HCT116 (cell line): ENCODE measurements at regions not wholly inside any gene's neighbourhood (a gene's known extent, or its start where the extent isn't known, plus 50 kb on each side); places are given as distances from the start of the nearest gene placed in this dataset.

ENCODE experiments used
- ATAC-seq: fragments of 200-7000 bp; cut with Tn5 transposase; 2 replicates; pipeline ENCODE4 v1.9.1; 2020; ENCODE audit warnings: mild to moderate bottlenecking, moderate library complexity
- BruUV-seq: library from RNA; stranded (reverse); fragments of 400-500 nt; replicated peaks from 2 replicates; lab custom pipeline; 2021; lab: Mats Ljungman, UMichigan
- CTCF ChIA-PET: fragments of 300-600 bp; sonication (Branson Sonifier 250); formaldehyde crosslinking; loops from one replicate; lab custom pipeline; 2021; ENCODE audit warnings: antibody characterized with exemption; lab: Charles Lee
- POLR2A ChIA-PET: fragments of 300-600, 350-600 bp; sonication (Branson Sonifier 250); formaldehyde crosslinking; loops from one replicate; lab custom pipeline; 2021; ENCODE audit warnings: antibody characterized with exemption; lab: Charles Lee
- RAD21 ChIA-PET, 2 experiments: fragments of 300-600 bp; sonication (Branson Sonifier 250); formaldehyde crosslinking; loops; one replicate each; lab custom pipeline; 2023; ENCODE audit warnings: low total read pairs in 2 of 2; ENCODE audit not compliant: uncharacterized antibody in 2 of 2, unreplicated experiment in 2 of 2, low non-redundant PET in 1 of 2; lab: Charles Lee
- DNase-seq: peaks from one replicate; pipeline ENCODE4 v3.0.0-alpha.2; 2010; ENCODE audit warnings: low read depth, low spot score
- H2AFZ ChIP-seq: fragments of 200-600 bp; shearing (Covaris generic), sonication (generic); 2 replicates; pipeline ENCODE4 v1.6.1; 2017; ENCODE audit warnings: low read depth, mixed run types, mixed read lengths, antibody characterized with exemption, low read length; ENCODE audit not compliant: poor library complexity, severe bottlenecking
- H3K27ac ChIP-seq: 2 replicates; pipeline ENCODE4 v1.5.1; 2012; ENCODE audit warnings: low read depth, low read length
- H3K27me3 ChIP-seq: fragments of 200-600 bp; sonication (generic); 2 replicates; pipeline ENCODE4 v1.6.1; 2016; ENCODE audit warnings: mixed run types, low read length, mixed read lengths; ENCODE audit not compliant: insufficient read depth
- H3K36me3 ChIP-seq, 2 experiments: fragments of 200-500 bp in 1 of 2; fragments of 200-600 bp in 1 of 2; sonication (Bioruptor generic) in 1 of 2; sonication (generic) in 1 of 2; 2 replicates each; pipeline versions ENCODE4 v1.5.1 to v1.6.1; 2014 to 2016; ENCODE audit warnings: low read length in 2 of 2, inconsistent platforms in 1 of 2, mixed read lengths in 1 of 2, mixed run types in 1 of 2; ENCODE audit not compliant: insufficient read depth in 2 of 2, control insufficient read depth in 1 of 2
- H3K4me1 ChIP-seq, 2 experiments: fragments of 200-600 bp in 1 of 2; sonication (generic) in 1 of 2; 2 replicates each; pipeline versions ENCODE4 v1.5.1 to v1.6.1; 2012 to 2017; ENCODE audit warnings: low read length in 2 of 2, inconsistent platforms in 1 of 2, mild to moderate bottlenecking in 1 of 2, mixed read lengths in 1 of 2, mixed run types in 1 of 2, moderate library complexity in 1 of 2; ENCODE audit not compliant: insufficient read depth in 2 of 2, control insufficient read depth in 1 of 2
- H3K4me2 ChIP-seq: fragments of 200-600 bp; sonication (generic); 2 replicates; pipeline ENCODE4 v1.6.1; 2017; ENCODE audit warnings: mixed run types, low read length, mixed read lengths
- H3K4me3 ChIP-seq, 2 experiments: fragments of 200-600 bp in 1 of 2; sonication (generic) in 1 of 2; replicated peaks in 1 of 2; 2 replicates each; pipeline ENCODE4 v1.5.1; 2011 to 2016; ENCODE audit warnings: low read length in 2 of 2, control low read depth in 1 of 2, low read depth in 1 of 2, mild to moderate bottlenecking in 1 of 2, mixed read lengths in 1 of 2, mixed run types in 1 of 2
- H3K79me2 ChIP-seq: fragments of 200-600 bp; sonication (generic); 2 replicates; pipeline ENCODE4 v1.6.1; 2017; ENCODE audit warnings: mild to moderate bottlenecking, mixed run types, low read length, moderate library complexity, mixed read lengths; ENCODE audit not compliant: insufficient read depth
- H3K9ac ChIP-seq: fragments of 200-600 bp; sonication (generic); 2 replicates; pipeline ENCODE4 v1.6.1; 2016; ENCODE audit warnings: low read length, mixed read lengths
- H3K9me2 ChIP-seq: fragments of 200-600 bp; sonication (generic), shearing (Covaris generic); 2 replicates; pipeline ENCODE4 v1.6.1; 2017; ENCODE audit warnings: mixed run types, mild to moderate bottlenecking, moderate library complexity; ENCODE audit not compliant: insufficient read depth
- H3K9me3 ChIP-seq, 2 experiments: fragments of 200-500 bp in 1 of 2; fragments of 200-600 bp in 1 of 2; sonication (Bioruptor generic) in 1 of 2; sonication (generic) in 1 of 2; 2 replicates each; pipeline ENCODE4 v1.6.1; 2014 to 2017; ENCODE audit warnings: low read length in 2 of 2, mixed read lengths in 2 of 2, inconsistent platforms in 1 of 2, low read depth in 1 of 2, mild to moderate bottlenecking in 1 of 2, mixed run types in 1 of 2, moderate library complexity in 1 of 2; ENCODE audit not compliant: control insufficient read depth in 1 of 2, insufficient read depth in 1 of 2
- H4K20me1 ChIP-seq: fragments of 200-600 bp; sonication (generic), shearing (Covaris generic); 2 replicates; pipeline ENCODE4 v1.6.1; 2017; ENCODE audit warnings: mixed run types, mild to moderate bottlenecking, moderate library complexity; ENCODE audit not compliant: insufficient read depth
- CEBPB ChIP-seq: IDR thresholded peaks from 2 replicates; pipeline ENCODE4 v1.6.1; 2012; ENCODE audit warnings: low read depth
- EZH2 ChIP-seq: fragments of 200-600 bp; sonication (generic); IDR thresholded peaks from 2 replicates; pipeline ENCODE4 v1.6.1; 2017; ENCODE audit warnings: antibody characterized with exemption, mixed run types
- FOSL1 ChIP-seq: IDR thresholded peaks from 2 replicates; pipeline ENCODE4 v1.6.1; 2012; ENCODE audit warnings: low read depth
- POLR2A ChIP-seq: IDR thresholded peaks from 2 replicates; pipeline ENCODE4 v1.7.0; 2011; ENCODE audit warnings: borderline replicate concordance; ENCODE audit not compliant: insufficient read depth, insufficient read length; ENCODE audit errors: extremely low read depth
- POLR2AphosphoS5 ChIP-seq: IDR thresholded peaks from 2 replicates; pipeline ENCODE4 v1.6.1; 2011; ENCODE audit warnings: mild to moderate bottlenecking, low read depth, low read length, moderate library complexity
- RAD21 ChIP-seq: IDR thresholded peaks from 2 replicates; pipeline ENCODE4 v1.6.1; 2012; ENCODE audit warnings: low read depth, mild to moderate bottlenecking
- SIN3A ChIP-seq: IDR thresholded peaks from 2 replicates; pipeline ENCODE4 v1.6.1; 2012; ENCODE audit warnings: low read depth
- SP1 ChIP-seq: IDR thresholded peaks from 2 replicates; pipeline ENCODE4 v1.6.1; 2012; ENCODE audit warnings: low read depth
- YY1 ChIP-seq: IDR thresholded peaks from 2 replicates; pipeline ENCODE4 v1.6.1; 2011; ENCODE audit warnings: low read length, low read depth, moderate library complexity, mild to moderate bottlenecking; ENCODE audit not compliant: insufficient replicate concordance; ENCODE audit errors: extremely low read depth
- ZFX ChIP-seq: fragments of 450-650 bp; IDR thresholded peaks from 2 replicates; pipeline ENCODE4 v1.6.1; 2017
- ZNF274 ChIP-seq: fragments of 200-500 bp; sonication (Bioruptor generic); IDR thresholded peaks from 2 replicates; pipeline ENCODE4 v1.6.1; 2014; ENCODE audit warnings: mild to moderate bottlenecking, low read depth, low read length, inconsistent platforms
- intact Hi-C: fragments of 100-400 bp; cut with micrococcal nuclease; formaldehyde crosslinking; loops from 2 replicates; pipeline ENCODE4 v1.10.0; 2022
- TF ChIP-seq, protein P1 (sequence below): IDR thresholded peaks from 2 replicates; pipeline ENCODE4 v1.6.1; 2012; ENCODE audit warnings: low read depth
- TF ChIP-seq, protein P2 (sequence below): IDR thresholded peaks from 2 replicates; pipeline ENCODE4 v1.6.1; 2012
- TF ChIP-seq, protein P3 (sequence below): IDR thresholded peaks from 2 replicates; pipeline ENCODE4 v1.6.1; 2011; ENCODE audit warnings: mild to moderate bottlenecking, low read length, moderate library complexity; ENCODE audit not compliant: insufficient replicate concordance; ENCODE audit errors: extremely low read depth
- TF ChIP-seq, protein P4 (sequence below): IDR thresholded peaks from 2 replicates; pipeline ENCODE4 v1.6.1; 2012

- CTCF ChIA-PET, result no interaction called here
- DNase-seq (no peak), ATAC-seq (no peak)
- no peaks in the 10 kb centered on the region for H3K36me3 ChIP-seq
- no peaks in the 10 kb centered on the region for H3K79me2 ChIP-seq
- no peaks in the 10 kb centered on the region for H4K20me1 ChIP-seq
- POLR2A ChIA-PET, result no interaction called here
- H3K4me3 ChIP-seq, result no peak overlapping the region
- H3K9me3 ChIP-seq, result no peaks in the 10 kb centered on the region
- RAD21 ChIA-PET, result no interaction called here
- H3K4me1 ChIP-seq, result no peaks in the 10 kb centered on the region
- no peaks in the 10 kb centered on the region for H3K27me3 ChIP-seq
- no peak overlapping the region for H3K4me2 ChIP-seq
- no peak overlapping the region for H2AFZ ChIP-seq
- no peak overlapping the region for H3K27ac ChIP-seq
- no peaks in the 10 kb centered on the region for H3K9me2 ChIP-seq
- no TSS peak for BruUV-seq
- TF ChIP-seq, protein P1, sequence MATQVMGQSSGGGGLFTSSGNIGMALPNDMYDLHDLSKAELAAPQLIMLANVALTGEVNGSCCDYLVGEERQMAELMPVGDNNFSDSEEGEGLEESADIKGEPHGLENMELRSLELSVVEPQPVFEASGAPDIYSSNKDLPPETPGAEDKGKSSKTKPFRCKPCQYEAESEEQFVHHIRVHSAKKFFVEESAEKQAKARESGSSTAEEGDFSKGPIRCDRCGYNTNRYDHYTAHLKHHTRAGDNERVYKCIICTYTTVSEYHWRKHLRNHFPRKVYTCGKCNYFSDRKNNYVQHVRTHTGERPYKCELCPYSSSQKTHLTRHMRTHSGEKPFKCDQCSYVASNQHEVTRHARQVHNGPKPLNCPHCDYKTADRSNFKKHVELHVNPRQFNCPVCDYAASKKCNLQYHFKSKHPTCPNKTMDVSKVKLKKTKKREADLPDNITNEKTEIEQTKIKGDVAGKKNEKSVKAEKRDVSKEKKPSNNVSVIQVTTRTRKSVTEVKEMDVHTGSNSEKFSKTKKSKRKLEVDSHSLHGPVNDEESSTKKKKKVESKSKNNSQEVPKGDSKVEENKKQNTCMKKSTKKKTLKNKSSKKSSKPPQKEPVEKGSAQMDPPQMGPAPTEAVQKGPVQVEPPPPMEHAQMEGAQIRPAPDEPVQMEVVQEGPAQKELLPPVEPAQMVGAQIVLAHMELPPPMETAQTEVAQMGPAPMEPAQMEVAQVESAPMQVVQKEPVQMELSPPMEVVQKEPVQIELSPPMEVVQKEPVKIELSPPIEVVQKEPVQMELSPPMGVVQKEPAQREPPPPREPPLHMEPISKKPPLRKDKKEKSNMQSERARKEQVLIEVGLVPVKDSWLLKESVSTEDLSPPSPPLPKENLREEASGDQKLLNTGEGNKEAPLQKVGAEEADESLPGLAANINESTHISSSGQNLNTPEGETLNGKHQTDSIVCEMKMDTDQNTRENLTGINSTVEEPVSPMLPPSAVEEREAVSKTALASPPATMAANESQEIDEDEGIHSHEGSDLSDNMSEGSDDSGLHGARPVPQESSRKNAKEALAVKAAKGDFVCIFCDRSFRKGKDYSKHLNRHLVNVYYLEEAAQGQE, result no peak
- TF ChIP-seq RAD21 (no peak), POLR2AphosphoS5 (no peak), ZNF274 (no peak), SP1 (no peak), CEBPB (no peak), ZFX (no peak), FOSL1 (no peak), POLR2A (no peak), EZH2 (no peak), YY1 (no peak), SIN3A (no peak)
- TF ChIP-seq, protein P2, sequence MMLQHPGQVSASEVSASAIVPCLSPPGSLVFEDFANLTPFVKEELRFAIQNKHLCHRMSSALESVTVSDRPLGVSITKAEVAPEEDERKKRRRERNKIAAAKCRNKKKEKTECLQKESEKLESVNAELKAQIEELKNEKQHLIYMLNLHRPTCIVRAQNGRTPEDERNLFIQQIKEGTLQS, result no peak
- TF ChIP-seq, protein P3, sequence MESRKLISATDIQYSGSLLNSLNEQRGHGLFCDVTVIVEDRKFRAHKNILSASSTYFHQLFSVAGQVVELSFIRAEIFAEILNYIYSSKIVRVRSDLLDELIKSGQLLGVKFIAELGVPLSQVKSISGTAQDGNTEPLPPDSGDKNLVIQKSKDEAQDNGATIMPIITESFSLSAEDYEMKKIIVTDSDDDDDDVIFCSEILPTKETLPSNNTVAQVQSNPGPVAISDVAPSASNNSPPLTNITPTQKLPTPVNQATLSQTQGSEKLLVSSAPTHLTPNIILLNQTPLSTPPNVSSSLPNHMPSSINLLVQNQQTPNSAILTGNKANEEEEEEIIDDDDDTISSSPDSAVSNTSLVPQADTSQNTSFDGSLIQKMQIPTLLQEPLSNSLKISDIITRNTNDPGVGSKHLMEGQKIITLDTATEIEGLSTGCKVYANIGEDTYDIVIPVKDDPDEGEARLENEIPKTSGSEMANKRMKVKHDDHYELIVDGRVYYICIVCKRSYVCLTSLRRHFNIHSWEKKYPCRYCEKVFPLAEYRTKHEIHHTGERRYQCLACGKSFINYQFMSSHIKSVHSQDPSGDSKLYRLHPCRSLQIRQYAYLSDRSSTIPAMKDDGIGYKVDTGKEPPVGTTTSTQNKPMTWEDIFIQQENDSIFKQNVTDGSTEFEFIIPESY, result no peak
- TF ChIP-seq, protein P4, sequence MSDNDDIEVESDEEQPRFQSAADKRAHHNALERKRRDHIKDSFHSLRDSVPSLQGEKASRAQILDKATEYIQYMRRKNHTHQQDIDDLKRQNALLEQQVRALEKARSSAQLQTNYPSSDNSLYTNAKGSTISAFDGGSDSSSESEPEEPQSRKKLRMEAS, result no peak
- H3K9ac ChIP-seq, result no peak overlapping the region
- intact Hi-C loops, result no loop called here
Observed at GRCh38 chr2:19738707-19739106, 163.1 kb downstream of the TTC32 start.
